Esophagus muscularis mucosa (tissue), 4 donors: ENCODE measurements at regions not wholly inside any gene's neighbourhood (a gene's known extent, or its start where the extent isn't known, plus 50 kb on each side); places are given as distances from the start of the nearest gene placed in this dataset.

Experiments used
- DNase-seq: peaks from one replicate; pipeline ENCODE4 v3.0.0-alpha.2; 2017; ENCODE audit errors: extremely low spot score
- H3K27ac ChIP-seq, 4 donors: fragments of 200-600 bp; sonication (generic); replicated peaks in 1 of 4; 1 replicate in 3 of 4; 2 replicates in 1 of 4; pipeline ENCODE4 v1.5.1; 2016 to 2019; ENCODE audit warnings: mild to moderate bottlenecking in 1 of 4
- H3K27me3 ChIP-seq, 4 donors: fragments of 200-600 bp; sonication (generic); one replicate each; pipeline versions ENCODE4 v1.5.1 to v1.6.0; 2016 to 2019
- H3K36me3 ChIP-seq, 4 donors: fragments of 200-600 bp; sonication (generic); one replicate each; pipeline ENCODE4 v1.5.1; 2016 to 2019
- H3K4me1 ChIP-seq, 4 donors: fragments of 200-600 bp; sonication (generic); one replicate each; pipeline ENCODE4 v1.5.1; 2016 to 2019
- H3K4me3 ChIP-seq, 4 donors: fragments of 200-600 bp; sonication (generic); 1 replicate in 2 of 4; 2 replicates in 2 of 4; pipeline ENCODE4 v1.5.1; 2016 to 2019; ENCODE audit warnings: mild to moderate bottlenecking in 4 of 4, moderate library complexity in 1 of 4
- H3K9me3 ChIP-seq, 4 donors: fragments of 200-600 bp; sonication (generic); 1 replicate in 3 of 4; 2 replicates in 1 of 4; pipeline ENCODE4 v1.5.1; 2016 to 2019
- EP300 ChIP-seq: sonication (generic); formaldehyde crosslinking; IDR thresholded peaks from one replicate; pipeline ENCODE4 v1.6.1; 2017; ENCODE audit warnings: antibody characterized with exemption
- POLR2A ChIP-seq: fragments of 450-650 bp; IDR thresholded peaks from one replicate; pipeline ENCODE4 v1.6.1; 2017; ENCODE audit warnings: antibody characterized with exemption, moderate library complexity, mild to moderate bottlenecking, low read depth
- POLR2AphosphoS5 ChIP-seq, 2 donors: sonication (generic); formaldehyde crosslinking; IDR thresholded peaks; one replicate each; pipeline ENCODE4 v1.6.1; 2017; ENCODE audit warnings: antibody characterized with exemption in 2 of 2
- WGBS: methylation state at CpG from one replicate; pipeline ENCODE4 v1.1.5; 2018; 5-methylcytosine and 5-hydroxymethylcytosine counted together
- intact Hi-C: fragments of 100-400 bp; cut with DNase I; formaldehyde crosslinking; loops from one replicate; pipeline ENCODE4 v1.15.1; 2023
- TF ChIP-seq, protein P1 (sequence below), 3 experiments: fragments of 200-600 bp in 2 of 3; fragments of 450-650 bp in 1 of 3; sonication (generic) in 2 of 3; IDR thresholded peaks; one replicate each; pipeline ENCODE4 v1.5.1; 2017 to 2019; ENCODE audit warnings: antibody characterized with exemption in 3 of 3, mild to moderate bottlenecking in 2 of 3, moderate library complexity in 1 of 3

DNA sequence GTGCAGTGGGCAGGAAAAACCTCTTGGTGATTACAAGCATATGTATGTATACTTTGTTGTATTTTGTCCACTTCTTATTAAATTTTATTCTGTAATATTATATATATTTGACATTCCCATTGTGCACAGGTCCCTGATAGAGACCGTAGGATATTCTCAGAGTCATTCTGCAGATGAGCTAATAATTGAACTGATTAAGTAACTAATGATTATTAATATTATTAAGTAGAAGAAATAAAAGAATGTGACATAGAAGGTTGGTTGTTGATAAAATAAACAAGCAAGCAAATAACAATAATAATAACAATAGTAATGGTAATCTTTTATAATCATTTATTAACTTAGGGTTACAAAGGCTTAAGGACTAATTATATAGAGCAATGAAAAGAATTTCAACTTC is 780.6 kb upstream of the ZWINT start:
- no peak for DNase-seq
- intact Hi-C loops: no loop called here
- Histone ChIP-seq H3K27ac (no peak overlapping the region), H3K4me1 (no peaks in the 10 kb centered on the region), H3K27me3 (no peaks in the 10 kb centered on the region), H3K9me3 (no peaks in the 10 kb centered on the region), H3K36me3 (no peaks in the 10 kb centered on the region), H3K4me3 (no peak overlapping the region)
- TF ChIP-seq, protein P1, sequence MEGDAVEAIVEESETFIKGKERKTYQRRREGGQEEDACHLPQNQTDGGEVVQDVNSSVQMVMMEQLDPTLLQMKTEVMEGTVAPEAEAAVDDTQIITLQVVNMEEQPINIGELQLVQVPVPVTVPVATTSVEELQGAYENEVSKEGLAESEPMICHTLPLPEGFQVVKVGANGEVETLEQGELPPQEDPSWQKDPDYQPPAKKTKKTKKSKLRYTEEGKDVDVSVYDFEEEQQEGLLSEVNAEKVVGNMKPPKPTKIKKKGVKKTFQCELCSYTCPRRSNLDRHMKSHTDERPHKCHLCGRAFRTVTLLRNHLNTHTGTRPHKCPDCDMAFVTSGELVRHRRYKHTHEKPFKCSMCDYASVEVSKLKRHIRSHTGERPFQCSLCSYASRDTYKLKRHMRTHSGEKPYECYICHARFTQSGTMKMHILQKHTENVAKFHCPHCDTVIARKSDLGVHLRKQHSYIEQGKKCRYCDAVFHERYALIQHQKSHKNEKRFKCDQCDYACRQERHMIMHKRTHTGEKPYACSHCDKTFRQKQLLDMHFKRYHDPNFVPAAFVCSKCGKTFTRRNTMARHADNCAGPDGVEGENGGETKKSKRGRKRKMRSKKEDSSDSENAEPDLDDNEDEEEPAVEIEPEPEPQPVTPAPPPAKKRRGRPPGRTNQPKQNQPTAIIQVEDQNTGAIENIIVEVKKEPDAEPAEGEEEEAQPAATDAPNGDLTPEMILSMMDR (IDR thresholded peaks at IDR 0.05): no peak
- TF ChIP-seq POLR2AphosphoS5 (IDR thresholded peaks at IDR 0.05) (no peak), POLR2A (no peak), EP300 (no peak)
- WGBS: 87% methylated on average over 1 of the region's 1 CpG

DNA sequence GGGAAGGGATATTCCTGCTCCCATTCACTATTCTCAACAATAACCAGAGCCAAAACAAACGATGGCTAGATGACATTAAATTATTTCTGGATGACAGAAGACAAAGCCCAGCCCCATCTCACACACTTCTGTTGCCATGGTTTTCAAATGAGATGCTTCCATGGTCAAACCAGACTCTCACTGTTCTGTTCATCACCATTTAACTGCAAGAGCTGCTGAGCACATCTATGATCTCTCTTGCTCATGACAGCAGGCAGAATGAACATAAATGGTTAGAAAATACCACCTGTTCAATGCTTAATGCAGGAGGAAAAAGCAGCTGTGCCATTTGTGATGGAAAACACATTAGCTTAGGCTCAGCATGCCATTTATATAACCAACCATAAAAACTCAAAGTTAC is 758.6 kb upstream of the ZWINT start:
- 35% methylated on average over 1 of the region's 1 CpG for WGBS
- intact Hi-C loops: no loop called here
- TF ChIP-seq, protein P1 (IDR thresholded peaks at IDR 0.05): no peak
- TF ChIP-seq EP300 (no peak), POLR2AphosphoS5 (IDR thresholded peaks at IDR 0.05) (no peak), POLR2A (no peak)

DNA sequence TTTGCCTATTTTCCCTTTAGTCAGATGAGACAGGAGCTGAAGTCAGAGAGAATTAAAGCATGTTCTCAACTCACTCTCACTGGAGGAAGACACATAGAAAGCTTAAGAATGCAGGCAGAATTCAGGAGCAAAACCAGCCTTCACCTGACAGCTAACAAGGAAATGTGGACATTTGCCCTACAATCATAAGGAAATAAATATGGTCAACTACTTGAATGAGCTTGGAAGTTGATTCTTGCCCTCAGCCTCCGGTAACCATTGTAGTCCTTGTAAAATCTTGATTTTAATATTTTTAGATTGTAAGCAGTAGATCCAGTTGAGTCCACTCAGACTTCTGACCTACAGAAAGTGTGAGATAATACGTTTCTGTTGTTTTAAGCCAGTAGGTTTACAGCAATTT is 752.5 kb upstream of the ZWINT start:
- Histone ChIP-seq H3K27me3 (no peaks in the 10 kb centered on the region), H3K27ac (no peak overlapping the region), H3K4me1 (no peaks in the 10 kb centered on the region), H3K4me3 (no peak overlapping the region), H3K9me3 (no peaks in the 10 kb centered on the region), H3K36me3 (no peaks in the 10 kb centered on the region)
- TF ChIP-seq EP300 (no peak), POLR2A (no peak), POLR2AphosphoS5 (IDR thresholded peaks at IDR 0.05) (no peak)
- TF ChIP-seq, protein P1 (IDR thresholded peaks at IDR 0.05): no peak
- 80% methylated on average over 2 of the region's 2 CpGs for WGBS
- DNase-seq: no peak
- intact Hi-C loops: no loop called here

More for the DNA sequence above, 758.6 kb upstream of the ZWINT start:
- no peak for DNase-seq
- Histone ChIP-seq H3K27me3 (no peaks in the 10 kb centered on the region), H3K27ac (no peak overlapping the region), H3K4me1 (no peaks in the 10 kb centered on the region), H3K4me3 (no peak overlapping the region), H3K9me3 (no peaks in the 10 kb centered on the region), H3K36me3 (no peaks in the 10 kb centered on the region)

DNA sequence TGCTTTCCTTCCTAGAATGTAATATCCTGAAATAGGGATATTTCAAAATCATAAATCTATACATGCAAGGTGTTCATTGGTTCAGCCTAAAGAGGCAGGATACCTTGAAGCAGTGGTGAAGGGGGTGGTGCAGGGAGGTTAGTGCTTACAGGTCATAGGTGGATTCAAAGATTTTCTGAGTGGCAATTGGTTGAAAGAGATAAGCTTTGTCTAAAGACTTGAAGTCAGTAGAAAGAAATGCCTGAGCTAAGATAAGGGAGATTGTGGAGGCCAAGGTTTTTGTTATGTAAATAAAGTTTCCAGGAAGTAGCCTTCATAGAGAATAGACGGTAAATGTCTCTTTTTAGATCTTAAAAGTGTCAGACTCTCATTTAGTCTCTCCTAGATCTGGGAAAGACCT is 741.2 kb upstream of the ZWINT start:
- WGBS: 25% methylated on average over 1 of the region's 1 CpG
- intact Hi-C loops: no loop called here
- no peak overlapping the region for H3K4me3 ChIP-seq
- TF ChIP-seq POLR2AphosphoS5 (IDR thresholded peaks at IDR 0.05): no peak
- H3K4me1 ChIP-seq: no peaks in the 10 kb centered on the region
- no peaks in the 10 kb centered on the region for H3K9me3 ChIP-seq
- no peak for DNase-seq
- no peaks in the 10 kb centered on the region for H3K36me3 ChIP-seq
- no peaks in the 10 kb centered on the region for H3K27me3 ChIP-seq
- no peak overlapping the region for H3K27ac ChIP-seq

DNA sequence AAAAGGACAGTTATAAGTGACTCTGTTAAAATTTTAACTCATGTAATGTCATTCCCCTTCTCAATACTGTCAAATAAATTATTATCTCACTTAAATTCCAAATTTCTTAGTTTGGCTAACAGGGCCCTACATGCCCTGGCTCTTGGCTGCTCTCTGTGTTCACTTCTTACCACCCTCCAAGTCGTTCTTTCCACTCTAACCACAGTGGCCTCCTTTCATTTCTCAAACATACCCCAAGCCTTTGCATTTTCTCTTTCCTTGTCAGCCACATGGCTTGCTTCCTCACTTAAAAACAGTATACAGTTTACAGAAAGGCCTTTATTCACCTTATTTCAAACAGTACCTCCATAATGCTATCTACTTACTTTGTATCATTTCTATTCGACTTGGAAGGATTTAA is 737.1 kb upstream of the ZWINT start:
- H3K27me3 ChIP-seq: peaks cover 0 to 6% (median 0%) of the 10 kb centered on the region in 4 donors
- DNase-seq: no peak
- H3K9me3 ChIP-seq: no peaks in the 10 kb centered on the region
- TF ChIP-seq, protein P1 (IDR thresholded peaks at IDR 0.05): no peak
- no peak for TF ChIP-seq POLR2AphosphoS5 (IDR thresholded peaks at IDR 0.05)
- no peak for TF ChIP-seq EP300
- no peak for TF ChIP-seq POLR2A
- no peak overlapping the region for H3K27ac ChIP-seq
- WGBS: 57% methylated on average over 2 of the region's 2 CpGs
- no peaks in the 10 kb centered on the region for H3K36me3 ChIP-seq
- intact Hi-C loops: no loop called here
- no peaks in the 10 kb centered on the region for H3K4me1 ChIP-seq
- H3K4me3 ChIP-seq: no peak overlapping the region
